ENCODE measurements at regions not wholly inside any gene's neighbourhood (a gene's known extent, or its start where the extent isn't known, plus 50 kb on each side); places are given as distances from the start of the nearest gene placed in this dataset.

GRCh38 chr22:27194096-27194748 lies 536.8 kb downstream of the MIAT start:
- peaks cover 11 to 13% of the 10 kb centered on the region in 2 experiments for H3K9me3 Mint-ChIP-seq
- Histone ChIP-seq H3K27me3 (ENCODE audit: insufficient read depth, low read length) (no peaks in the 10 kb centered on the region), H3K27ac (ENCODE audit: insufficient read length, low read depth, low read length) (no peak overlapping the region), H2BK5ac (ENCODE audit: insufficient read length, low read length) (no peak overlapping the region), H3K9me3 (ENCODE audit: control insufficient read depth, low read depth, low read length) (no peaks in the 10 kb centered on the region), H3K79me1 (ENCODE audit: insufficient read depth, low read depth, low read length, poor library complexity, severe bottlenecking) (no peaks in the 10 kb centered on the region), H3K4me2 (ENCODE audit: insufficient read depth, insufficient read length, low read length) (no peak overlapping the region), H2BK20ac (ENCODE audit: low read depth, low read length, poor library complexity, severe bottlenecking) (no peak overlapping the region), H4K8ac (replicated peaks; ENCODE audit: insufficient read length, low read depth, low read length) (no peak overlapping the region), H4K20me1 (ENCODE audit: control insufficient read depth, insufficient read depth, insufficient read length) (no peaks in the 10 kb centered on the region), H3K14ac (ENCODE audit: insufficient read depth, low read length) (no peak overlapping the region), H4K91ac (ENCODE audit: insufficient read length, low read depth, low read length) (no peak overlapping the region), H2BK120ac (ENCODE audit: low read depth, low read length, poor library complexity, severe bottlenecking) (no peak overlapping the region), H2BK15ac (ENCODE audit: low read depth, low read length) (no peak overlapping the region), H3K18ac (ENCODE audit: insufficient read length, low read depth, low read length) (no peak overlapping the region), H3K23ac (ENCODE audit: insufficient read length, low read depth, low read length) (no peak overlapping the region), H3K4me1 (ENCODE audit: insufficient read depth, low read length) (no peaks in the 10 kb centered on the region), H3K9ac (ENCODE audit: extremely low read depth, insufficient read length, low read length) (no peak overlapping the region), H2AFZ (ENCODE audit: low read length) (no peak overlapping the region), H3K4ac (ENCODE audit: low read depth, low read length) (no peak overlapping the region), H2AK5ac (ENCODE audit: insufficient read length, low read length) (no peak overlapping the region), H3T11ph (ENCODE audit: low read length) (no peak overlapping the region), H3K56ac (ENCODE audit: insufficient read length, low read depth, low read length) (no peak overlapping the region), H4K5ac (ENCODE audit: insufficient read length, low read depth, low read length) (no peak overlapping the region), H3K79me2 (ENCODE audit: insufficient read depth, low read length) (no peaks in the 10 kb centered on the region), H2BK12ac (ENCODE audit: insufficient read length, low read depth, low read length) (no peak overlapping the region), H3K23me2 (ENCODE audit: insufficient read length, low read depth, low read length, poor library complexity, severe bottlenecking) (no peaks in the 10 kb centered on the region)
- 0 out of 4 replicates have a peak, but pooled peaks cover 0 to 3% of the 10 kb centered on the region in 2 experiments for H3K4me1 Mint-ChIP-seq
- no CpG with 5 or more reads among the region's 4 CpGs for WGBS (ENCODE audit: extremely low coverage, insufficient read length, low lambda C conversion rate)
- peaks cover 3 to 11% (median 5%) of the 10 kb centered on the region in 3 experiments; a peak in 6 of 7 replicates for H3K36me3 Mint-ChIP-seq (ENCODE audit: insufficient read depth in 1 of 3, low read depth in 3 of 3)
- H3K27me3 Mint-ChIP-seq (ENCODE audit: low read depth): peaks cover 26% of the 10 kb centered on the region
- no peak overlapping the region for H3K4me3 Mint-ChIP-seq
- H3K27ac Mint-ChIP-seq: no peak overlapping the region
- TF ChIP-seq CTCF (conservative IDR thresholded peaks at IDR 0.05): no peak
- no peak for DNase-seq
